ENCODE measurements at regions not wholly inside any gene's neighbourhood (a gene's known extent, or its start where the extent isn't known, plus 50 kb on each side); places are given as distances from the start of the nearest gene placed in this dataset.

GRCh38 chr4:162510115-162510514 is 346.3 kb upstream of the FSTL5 start:
- H3K36me3 ChIP-seq (ENCODE audit: low read depth), result no peaks in the 10 kb centered on the region
- no peaks in the 10 kb centered on the region for H3K9me3 ChIP-seq
- no peak overlapping the region for H3K4me3 ChIP-seq
- DNase-seq (no peak), ATAC-seq (no peak)
- H3K4me1 ChIP-seq (ENCODE audit: low read depth), result no peaks in the 10 kb centered on the region
- TF ChIP-seq, protein P1, sequence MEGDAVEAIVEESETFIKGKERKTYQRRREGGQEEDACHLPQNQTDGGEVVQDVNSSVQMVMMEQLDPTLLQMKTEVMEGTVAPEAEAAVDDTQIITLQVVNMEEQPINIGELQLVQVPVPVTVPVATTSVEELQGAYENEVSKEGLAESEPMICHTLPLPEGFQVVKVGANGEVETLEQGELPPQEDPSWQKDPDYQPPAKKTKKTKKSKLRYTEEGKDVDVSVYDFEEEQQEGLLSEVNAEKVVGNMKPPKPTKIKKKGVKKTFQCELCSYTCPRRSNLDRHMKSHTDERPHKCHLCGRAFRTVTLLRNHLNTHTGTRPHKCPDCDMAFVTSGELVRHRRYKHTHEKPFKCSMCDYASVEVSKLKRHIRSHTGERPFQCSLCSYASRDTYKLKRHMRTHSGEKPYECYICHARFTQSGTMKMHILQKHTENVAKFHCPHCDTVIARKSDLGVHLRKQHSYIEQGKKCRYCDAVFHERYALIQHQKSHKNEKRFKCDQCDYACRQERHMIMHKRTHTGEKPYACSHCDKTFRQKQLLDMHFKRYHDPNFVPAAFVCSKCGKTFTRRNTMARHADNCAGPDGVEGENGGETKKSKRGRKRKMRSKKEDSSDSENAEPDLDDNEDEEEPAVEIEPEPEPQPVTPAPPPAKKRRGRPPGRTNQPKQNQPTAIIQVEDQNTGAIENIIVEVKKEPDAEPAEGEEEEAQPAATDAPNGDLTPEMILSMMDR (IDR thresholded peaks at IDR 0.05), result no peak
- intact Hi-C loops (cut with DNase I, micrococcal nuclease), result no loop called here

GRCh38 chr4:162509333-162509732 is 345.5 kb upstream of the FSTL5 start:
- no peaks in the 10 kb centered on the region for H3K36me3 ChIP-seq (ENCODE audit: low read depth)
- no peaks in the 10 kb centered on the region for H3K4me1 ChIP-seq (ENCODE audit: low read depth)
- DNase-seq, result no peak
- no peaks in the 10 kb centered on the region for H3K9me3 ChIP-seq
- intact Hi-C loops (cut with DNase I, micrococcal nuclease), result no loop called here
- no peak overlapping the region for H3K4me3 ChIP-seq
- no peak for ATAC-seq
- TF ChIP-seq, protein P1 (IDR thresholded peaks at IDR 0.05), result no peak

GRCh38 chr4:162506253-162506652 is 342.5 kb upstream of the FSTL5 start:
- TF ChIP-seq, protein P1 (IDR thresholded peaks at IDR 0.05), result no peak
- Histone ChIP-seq H3K4me3 (no peak overlapping the region), H3K36me3 (ENCODE audit: low read depth) (no peaks in the 10 kb centered on the region), H3K4me1 (ENCODE audit: low read depth) (no peaks in the 10 kb centered on the region), H3K9me3 (no peaks in the 10 kb centered on the region)
- DNase-seq (no peak), ATAC-seq (no peak)
- intact Hi-C loops (cut with DNase I, micrococcal nuclease), result no loop called here

- ATAC-seq (no peak), DNase-seq (no peak)
- Histone ChIP-seq H3K36me3 (ENCODE audit: low read depth) (no peaks in the 10 kb centered on the region), H3K4me1 (ENCODE audit: low read depth) (no peaks in the 10 kb centered on the region), H3K4me3 (no peak overlapping the region), H3K9me3 (no peaks in the 10 kb centered on the region)
- TF ChIP-seq, protein P1 (IDR thresholded peaks at IDR 0.05), result no peak
- intact Hi-C loops (cut with DNase I, micrococcal nuclease), result no loop called here
Observed at GRCh38 chr4:162503868-162504267, 340.1 kb upstream of the FSTL5 start.

DNA sequence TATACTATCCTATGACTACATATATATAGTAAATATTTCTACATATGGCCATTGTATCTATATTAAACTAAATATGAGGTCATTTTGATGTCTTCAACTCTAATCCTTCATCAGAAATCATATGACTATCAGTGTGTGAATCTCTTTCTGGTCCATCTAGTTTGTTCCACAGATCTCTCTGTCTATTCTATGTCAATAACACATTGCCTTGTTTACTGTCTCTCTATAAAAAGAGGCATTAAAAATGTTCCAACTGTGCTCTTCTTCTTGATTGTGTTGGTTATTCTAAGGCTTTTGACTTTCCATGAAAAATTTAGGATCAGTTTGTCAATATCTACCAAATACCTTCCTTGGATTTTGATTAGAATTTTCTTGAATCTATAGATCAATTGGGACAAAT is 338.3 kb upstream of the FSTL5 start:
- intact Hi-C loops (cut with DNase I, micrococcal nuclease), result no loop called here
- DNase-seq (no peak), ATAC-seq (no peak)
- no peak overlapping the region for H3K4me3 ChIP-seq
- no peaks in the 10 kb centered on the region for H3K36me3 ChIP-seq (ENCODE audit: low read depth)
- H3K4me1 ChIP-seq (ENCODE audit: low read depth), result no peaks in the 10 kb centered on the region
- TF ChIP-seq, protein P1 (IDR thresholded peaks at IDR 0.05), result no peak
- no peaks in the 10 kb centered on the region for H3K9me3 ChIP-seq

GRCh38 chr4:162499478-162499877 is 335.7 kb upstream of the FSTL5 start:
- Histone ChIP-seq H3K36me3 (ENCODE audit: low read depth) (no peaks in the 10 kb centered on the region), H3K4me3 (no peak overlapping the region), H3K4me1 (ENCODE audit: low read depth) (no peaks in the 10 kb centered on the region), H3K9me3 (no peaks in the 10 kb centered on the region)
- intact Hi-C loops (cut with DNase I, micrococcal nuclease), result no loop called here
- TF ChIP-seq, protein P1 (IDR thresholded peaks at IDR 0.05), result no peak
- ATAC-seq, result no peak
- no peak for DNase-seq
